Keratinocyte (primary cell): ENCODE measurements at regions not wholly inside any gene's neighbourhood (a gene's known extent, or its start where the extent isn't known, plus 50 kb on each side); places are given as distances from the start of the nearest gene placed in this dataset.

Experiments
- CTCF ChIP-seq, 3 experiments: IDR thresholded peaks in 1 of 3; conservative IDR thresholded peaks in 1 of 3; optimal IDR thresholded peaks in 1 of 3; 2 replicates in 2 of 3; 3 replicates in 1 of 3; pipeline versions ENCODE3 to v1.5.1; 2011; ENCODE audit warnings: low read length in 3 of 3, mild to moderate bottlenecking in 3 of 3, moderate library complexity in 2 of 3, control low read depth in 1 of 3, inconsistent platforms in 1 of 3; ENCODE audit not compliant: insufficient read depth in 2 of 3; ENCODE audit errors: extremely low read depth in 1 of 3
- EZH2 ChIP-seq: IDR thresholded peaks from one replicate; pipeline ENCODE4 v1.6.1; 2012; ENCODE audit warnings: inconsistent platforms, mild to moderate bottlenecking, low read length, moderate library complexity

GRCh38 chr6:72551470-72551869 lies 70.4 kb upstream of the KCNQ5 start:
- TF ChIP-seq CTCF (optimal IDR thresholded peaks at IDR 0.05 in 1 of 3, IDR thresholded peaks at IDR 0.05 in 1 of 3, conservative IDR thresholded peaks at IDR 0.05 in 1 of 3; ENCODE audit: extremely low read depth in 1 of 3, insufficient read depth in 2 of 3, low read length in 3 of 3) (no peak), EZH2 (no peak)
